Neural progenitor cell (in vitro differentiated cells): ENCODE measurements at regions not wholly inside any gene's neighbourhood (a gene's known extent, or its start where the extent isn't known, plus 50 kb on each side); places are given as distances from the start of the nearest gene placed in this dataset.

Experiments
- DNase-seq: peaks from one replicate; pipeline ENCODE4 v3.0.0-alpha.2; 2016; ENCODE audit warnings: low spot score
- H2AFZ ChIP-seq: fragments of 200-600 bp; sonication (generic); replicated peaks from 2 replicates; pipeline ENCODE4 v1.6.1; 2016; ENCODE audit warnings: antibody characterized with exemption
- H3F3A ChIP-seq: fragments of 200-600 bp; sonication (generic); 2 replicates; pipeline ENCODE4 v1.6.1; 2016; ENCODE audit warnings: antibody characterized with exemption, low read depth
- H3K27ac ChIP-seq: fragments of 200-600 bp; sonication (generic); 2 replicates; pipeline ENCODE4 v1.5.1; 2016; ENCODE audit warnings: mild to moderate bottlenecking
- H3K27me3 ChIP-seq: fragments of 200-600 bp; sonication (generic); 2 replicates; pipeline ENCODE4 v1.6.1; 2016; ENCODE audit warnings: mild to moderate bottlenecking, moderate library complexity
- H3K36me3 ChIP-seq: fragments of 200-600 bp; sonication (generic); 2 replicates; pipeline ENCODE4 v1.5.1; 2016
- H3K4me1 ChIP-seq: fragments of 200-600 bp; sonication (generic); 2 replicates; pipeline ENCODE4 v1.6.1; 2016; ENCODE audit warnings: mixed run types
- H3K4me2 ChIP-seq: fragments of 200-600 bp; sonication (generic); 2 replicates; pipeline ENCODE4 v1.6.1; 2016
- H3K4me3 ChIP-seq: fragments of 200-600 bp; sonication (generic); 2 replicates; pipeline ENCODE4 v1.5.1; 2016
- H3K79me2 ChIP-seq: fragments of 200-600 bp; sonication (generic); 2 replicates; pipeline ENCODE4 v1.6.1; 2016; ENCODE audit warnings: low read depth
- H3K9ac ChIP-seq: fragments of 200-600 bp; sonication (generic); 2 replicates; pipeline ENCODE4 v1.6.1; 2016
- H3K9me3 ChIP-seq: fragments of 200-600 bp; sonication (generic); 2 replicates; pipeline ENCODE4 v1.5.1; 2016; ENCODE audit warnings: low read depth
- H4K20me1 ChIP-seq: fragments of 200-600 bp; sonication (generic); 2 replicates; pipeline ENCODE4 v1.6.1; 2016; ENCODE audit warnings: low read depth
- H3K27ac Mint-ChIP-seq: 3 replicates; pipeline ENCODE4 v1.8.0; 2021; ENCODE audit warnings: mixed read lengths
- H3K27me3 Mint-ChIP-seq: 2 replicates; pipeline ENCODE4 v1.8.0; 2022; ENCODE audit warnings: low read depth, mild to moderate bottlenecking, inconsistent platforms, moderate library complexity, mixed read lengths; ENCODE audit not compliant: insufficient read depth
- H3K36me3 Mint-ChIP-seq: 3 replicates; pipeline ENCODE4 v1.8.0; 2021; ENCODE audit warnings: mixed read lengths
- H3K4me1 Mint-ChIP-seq: 3 replicates; pipeline ENCODE4 v1.8.0; 2021; ENCODE audit warnings: mixed read lengths
- H3K4me3 Mint-ChIP-seq: 3 replicates; pipeline ENCODE4 v1.8.0; 2021; ENCODE audit warnings: mild to moderate bottlenecking, moderate library complexity, mixed read lengths
- H3K9me3 Mint-ChIP-seq: 3 replicates; pipeline ENCODE4 v1.8.0; 2020; ENCODE audit warnings: mixed read lengths
- EZH2 ChIP-seq: fragments of 200-600 bp; sonication (generic); IDR thresholded peaks from 2 replicates; pipeline ENCODE4 v1.6.1; 2017; ENCODE audit warnings: antibody characterized with exemption, mild to moderate bottlenecking, moderate library complexity
- EZH2phosphoT487 ChIP-seq: fragments of 200-600 bp; sonication (generic); IDR thresholded peaks from 2 replicates; pipeline ENCODE4 v1.6.1; 2017; ENCODE audit warnings: antibody characterized with exemption
- TF ChIP-seq, protein P1 (sequence below): fragments of 200-600 bp; sonication (generic); IDR thresholded peaks from 2 replicates; pipeline ENCODE4 v1.5.1; 2017; ENCODE audit warnings: antibody characterized with exemption, mild to moderate bottlenecking

DNA sequence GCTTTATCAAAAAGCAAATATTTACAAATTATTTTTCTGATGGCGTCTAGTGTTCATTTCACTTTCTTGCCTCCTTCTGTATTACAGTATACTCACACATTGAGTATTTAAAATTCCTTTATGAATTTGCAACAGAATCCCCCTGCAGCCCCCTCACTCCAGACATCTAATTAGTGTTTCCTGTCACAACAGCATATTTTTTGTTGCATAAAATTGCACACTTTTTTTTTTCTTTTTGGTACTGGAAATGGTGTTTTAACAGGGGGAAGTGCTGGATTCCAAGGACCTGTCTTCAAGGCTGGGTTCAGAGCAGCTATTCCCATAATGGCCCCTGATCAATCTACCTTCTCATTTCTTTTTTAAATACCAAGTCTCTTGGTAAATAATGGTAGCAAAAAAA lies 184.3 kb upstream of the HMCN1 start:
- Mint-ChIP-seq H3K36me3 (no peaks in the 10 kb centered on the region), H3K9me3 (peaks cover 12% of the 10 kb centered on the region), H3K27me3 (no peaks in the 10 kb centered on the region), H3K4me1 (peaks cover 10% of the 10 kb centered on the region), H3K4me3 (no peak overlapping the region), H3K27ac (no peak overlapping the region)
- Histone ChIP-seq H2AFZ (no peak overlapping the region), H3K9ac (no peak overlapping the region), H3K79me2 (no peaks in the 10 kb centered on the region), H3K9me3 (no peaks in the 10 kb centered on the region), H3K4me2 (no peak overlapping the region), H3K4me1 (no peaks in the 10 kb centered on the region), H3K27me3 (no peaks in the 10 kb centered on the region), H3K4me3 (no peak overlapping the region), H3F3A (no peaks in the 10 kb centered on the region), H3K36me3 (no peaks in the 10 kb centered on the region), H3K27ac (no peak overlapping the region), H4K20me1 (no peaks in the 10 kb centered on the region)
- TF ChIP-seq EZH2: no peak
- no peak for TF ChIP-seq EZH2phosphoT487
- TF ChIP-seq, protein P1, sequence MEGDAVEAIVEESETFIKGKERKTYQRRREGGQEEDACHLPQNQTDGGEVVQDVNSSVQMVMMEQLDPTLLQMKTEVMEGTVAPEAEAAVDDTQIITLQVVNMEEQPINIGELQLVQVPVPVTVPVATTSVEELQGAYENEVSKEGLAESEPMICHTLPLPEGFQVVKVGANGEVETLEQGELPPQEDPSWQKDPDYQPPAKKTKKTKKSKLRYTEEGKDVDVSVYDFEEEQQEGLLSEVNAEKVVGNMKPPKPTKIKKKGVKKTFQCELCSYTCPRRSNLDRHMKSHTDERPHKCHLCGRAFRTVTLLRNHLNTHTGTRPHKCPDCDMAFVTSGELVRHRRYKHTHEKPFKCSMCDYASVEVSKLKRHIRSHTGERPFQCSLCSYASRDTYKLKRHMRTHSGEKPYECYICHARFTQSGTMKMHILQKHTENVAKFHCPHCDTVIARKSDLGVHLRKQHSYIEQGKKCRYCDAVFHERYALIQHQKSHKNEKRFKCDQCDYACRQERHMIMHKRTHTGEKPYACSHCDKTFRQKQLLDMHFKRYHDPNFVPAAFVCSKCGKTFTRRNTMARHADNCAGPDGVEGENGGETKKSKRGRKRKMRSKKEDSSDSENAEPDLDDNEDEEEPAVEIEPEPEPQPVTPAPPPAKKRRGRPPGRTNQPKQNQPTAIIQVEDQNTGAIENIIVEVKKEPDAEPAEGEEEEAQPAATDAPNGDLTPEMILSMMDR: no peak
- DNase-seq: no peak

DNA sequence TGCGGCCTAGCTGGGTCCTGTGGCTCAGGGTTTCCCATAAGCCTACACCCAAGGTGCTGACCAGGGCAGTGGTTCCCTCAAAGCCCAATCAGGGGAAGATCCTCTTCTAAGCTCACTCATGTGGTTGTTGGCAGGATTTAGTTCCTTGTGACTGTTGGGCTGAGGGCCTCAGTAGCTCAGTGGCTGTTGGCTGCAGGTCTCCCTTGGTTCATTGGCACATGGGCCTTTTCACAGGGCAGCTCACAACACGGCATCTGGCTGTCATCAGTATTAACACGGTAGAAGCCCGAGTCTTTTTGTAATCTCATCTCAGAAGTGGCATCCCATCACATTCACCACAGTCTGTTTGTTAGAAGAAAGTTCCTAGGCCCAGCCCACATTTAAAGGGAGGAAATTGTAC lies 188.2 kb upstream of the HMCN1 start:
- Histone ChIP-seq H4K20me1 (no peaks in the 10 kb centered on the region), H3K27me3 (no peaks in the 10 kb centered on the region), H3K4me3 (no peak overlapping the region), H2AFZ (no peak overlapping the region), H3K27ac (no peak overlapping the region), H3K9ac (no peak overlapping the region), H3K4me2 (no peak overlapping the region), H3K4me1 (no peaks in the 10 kb centered on the region), H3K9me3 (no peaks in the 10 kb centered on the region), H3K36me3 (no peaks in the 10 kb centered on the region), H3F3A (no peaks in the 10 kb centered on the region), H3K79me2 (no peaks in the 10 kb centered on the region)
- Mint-ChIP-seq H3K36me3 (no peaks in the 10 kb centered on the region), H3K4me3 (no peak overlapping the region), H3K4me1 (peaks cover 30% of the 10 kb centered on the region), H3K9me3 (peaks cover 8% of the 10 kb centered on the region), H3K27me3 (peaks cover 2% of the 10 kb centered on the region), H3K27ac (no peak overlapping the region)
- TF ChIP-seq EZH2 (no peak), EZH2phosphoT487 (no peak)
- TF ChIP-seq, protein P1: no peak
- DNase-seq: no peak

DNA sequence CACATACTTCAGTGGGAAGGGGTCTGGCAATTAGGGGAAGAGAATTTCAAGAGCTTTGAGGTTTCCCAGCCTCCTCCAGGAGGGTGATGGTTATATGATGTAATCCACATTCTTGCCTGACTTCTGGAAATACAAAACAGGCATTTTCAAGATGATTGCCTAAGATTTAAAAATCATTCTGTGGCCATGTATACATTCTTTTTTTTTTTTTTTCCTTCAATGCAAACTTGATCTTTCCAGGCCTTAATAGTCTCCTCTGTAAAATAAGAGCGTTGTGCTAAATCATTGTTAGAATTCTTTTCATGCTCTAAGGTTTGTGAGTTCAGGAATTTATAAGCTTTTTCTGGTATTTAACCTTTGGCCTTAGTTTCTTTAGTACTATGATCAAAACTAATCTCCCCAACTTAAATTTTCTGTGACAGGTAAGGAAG lies 192.3 kb upstream of the HMCN1 start:
- TF ChIP-seq, protein P1: no peak
- TF ChIP-seq EZH2 (no peak), EZH2phosphoT487 (no peak)
- H3K9me3 ChIP-seq: no peaks in the 10 kb centered on the region
- Mint-ChIP-seq H3K4me3 (no peak overlapping the region), H3K9me3 (peaks cover 11% of the 10 kb centered on the region), H3K4me1 (peaks cover 24% of the 10 kb centered on the region), H3K27ac (peak overlapping the region; percentile 18), H3K36me3 (no peaks in the 10 kb centered on the region), H3K27me3 (peaks cover 5% of the 10 kb centered on the region)
- H3K4me2 ChIP-seq: no peak overlapping the region
- H3K4me1 ChIP-seq: no peaks in the 10 kb centered on the region
- no peak overlapping the region for H3K4me3 ChIP-seq
- H3K36me3 ChIP-seq: no peaks in the 10 kb centered on the region
- no peak overlapping the region for H3K27ac ChIP-seq
- H3F3A ChIP-seq: no peaks in the 10 kb centered on the region
- H2AFZ ChIP-seq: no peak overlapping the region
- no peaks in the 10 kb centered on the region for H4K20me1 ChIP-seq
- DNase-seq: no peak
- no peaks in the 10 kb centered on the region for H3K27me3 ChIP-seq
- no peak overlapping the region for H3K9ac ChIP-seq
- no peaks in the 10 kb centered on the region for H3K79me2 ChIP-seq

DNA sequence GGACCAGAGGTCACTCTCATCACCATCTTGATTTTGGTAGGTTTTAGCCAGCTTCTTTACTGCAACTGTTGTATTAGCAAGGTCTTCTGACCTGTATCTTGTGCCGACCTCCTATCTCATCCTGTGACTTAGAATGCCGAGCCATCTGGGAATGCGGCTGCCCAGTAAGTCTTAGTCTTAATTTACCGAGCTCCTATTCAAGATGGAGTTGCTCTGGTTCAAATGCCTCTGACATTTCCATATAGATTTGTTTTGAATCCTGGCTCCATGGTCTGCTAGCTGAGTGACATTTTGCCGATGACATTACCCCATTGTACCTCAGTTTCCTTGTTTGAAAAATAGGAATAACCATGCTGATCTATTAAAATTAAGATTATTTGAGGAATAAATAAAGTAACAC lies 193.9 kb upstream of the HMCN1 start:
- H3K4me2 ChIP-seq: no peak overlapping the region
- H3K36me3 Mint-ChIP-seq: no peaks in the 10 kb centered on the region
- no peak overlapping the region for H3K4me3 Mint-ChIP-seq

More for the DNA sequence above, 193.9 kb upstream of the HMCN1 start:
- Histone ChIP-seq H3K27me3 (no peaks in the 10 kb centered on the region), H3K79me2 (no peaks in the 10 kb centered on the region), H4K20me1 (no peaks in the 10 kb centered on the region), H3K27ac (no peak overlapping the region), H3K9ac (no peak overlapping the region), H3F3A (no peaks in the 10 kb centered on the region), H3K4me1 (no peaks in the 10 kb centered on the region), H2AFZ (no peak overlapping the region), H3K4me3 (no peak overlapping the region), H3K9me3 (no peaks in the 10 kb centered on the region), H3K36me3 (no peaks in the 10 kb centered on the region)
- H3K9me3 Mint-ChIP-seq: peaks cover 6% of the 10 kb centered on the region
- TF ChIP-seq, protein P1: no peak
- TF ChIP-seq EZH2phosphoT487: no peak
- TF ChIP-seq EZH2: no peak
- peaks cover 24% of the 10 kb centered on the region for H3K4me1 Mint-ChIP-seq
- H3K27ac Mint-ChIP-seq: no peak overlapping the region
- DNase-seq: no peak
- peaks cover 9% of the 10 kb centered on the region for H3K27me3 Mint-ChIP-seq
